K562 (cell line): ENCODE measurements at regions not wholly inside any gene's neighbourhood (a gene's known extent, or its start where the extent isn't known, plus 50 kb on each side); places are given as distances from the start of the nearest gene placed in this dataset.

Source experiments
- FOXP4 ChIP-seq: sonication (generic); formaldehyde crosslinking; IDR thresholded peaks from 2 replicates; pipeline ENCODE4 v1.8.0; 2022; ENCODE audit warnings: mild to moderate bottlenecking, missing genetic modification reagents, borderline replicate concordance
- HMBOX1 ChIP-seq: sonication (generic); IDR thresholded peaks from 2 replicates; pipeline ENCODE4 v1.6.1; 2016
- KLF10 ChIP-seq: fragments of 250-450 bp; sonication (Bioruptor Pico); IDR thresholded peaks from 2 replicates; pipeline ENCODE4 v1.6.1; 2021; ENCODE audit warnings: matching md5 sums
- SMARCE1 ChIP-seq: fragments of 450-650 bp; IDR thresholded peaks from 2 replicates; pipeline ENCODE4 v1.7.1; 2016; ENCODE audit warnings: mild to moderate bottlenecking
- TCF15 ChIP-seq: fragments of 250-450 bp; sonication (Bioruptor Pico); IDR thresholded peaks from 2 replicates; pipeline ENCODE4 v1.8.0; 2022; ENCODE audit warnings: moderate library complexity, mild to moderate bottlenecking, inconsistent platforms
- THRB ChIP-seq: fragments of 450-650 bp; formaldehyde crosslinking; conservative IDR thresholded peaks from 2 replicates; pipeline ENCODE4 v1.4.0; 2022; ENCODE audit warnings: mild to moderate bottlenecking, missing genetic modification characterization
- ZSCAN32 ChIP-seq: fragments of 450-650 bp; formaldehyde crosslinking; IDR thresholded peaks from 2 replicates; pipeline ENCODE4 v1.4.0; 2020; ENCODE audit warnings: mild to moderate bottlenecking, moderate library complexity

GRCh38 chr11:91459840-91460239 lies 764.8 kb upstream of the FAT3 start (continued):
- no peak for TF ChIP-seq KLF10 (CRISPR knock-in tag)
- no peak for TF ChIP-seq THRB (CRISPR knock-in tag)
- no peak for TF ChIP-seq FOXP4
- no peak for TF ChIP-seq HMBOX1
- TF ChIP-seq TCF15 (CRISPR knock-in tag), result no peak
- TF ChIP-seq SMARCE1, result no peak
- TF ChIP-seq ZSCAN32, result no peak
